GM23338 (cell line): ENCODE measurements at regions not wholly inside any gene's neighbourhood (a gene's known extent, or its start where the extent isn't known, plus 50 kb on each side); places are given as distances from the start of the nearest gene placed in this dataset.

Source experiments
- ATAC-seq: fragments of 200-7000 bp; cut with Tn5 transposase; 3 replicates; pipeline ENCODE4 v1.9.1; 2020
- DNase-seq: peaks from one replicate; pipeline ENCODE4 v3.0.0-alpha.2; 2015; ENCODE audit warnings: low spot score
- H2AFZ ChIP-seq: fragments of 200-600 bp; sonication (generic); 2 replicates; pipeline ENCODE4 v1.8.0; 2016; ENCODE audit warnings: antibody characterized with exemption, mild to moderate bottlenecking, moderate library complexity
- H3F3A ChIP-seq: fragments of 200-600 bp; sonication (generic); replicated peaks from 2 replicates; pipeline ENCODE4 v1.8.0; 2017; ENCODE audit warnings: antibody characterized with exemption, mixed run types, low read depth
- H3K27ac ChIP-seq: fragments of 200-600 bp; sonication (generic); 2 replicates; pipeline ENCODE4 v1.6.1; 2016; ENCODE audit warnings: low read depth
- H3K27me3 ChIP-seq: fragments of 200-600 bp; sonication (generic); 2 replicates; pipeline ENCODE4 v1.8.0; 2016; ENCODE audit warnings: mild to moderate bottlenecking, mixed run types, moderate library complexity; ENCODE audit not compliant: insufficient read depth
- H3K36me3 ChIP-seq: fragments of 200-600 bp; sonication (generic); 2 replicates; pipeline ENCODE4 v1.8.0; 2016; ENCODE audit warnings: mild to moderate bottlenecking; ENCODE audit not compliant: insufficient read depth
- H3K4me1 ChIP-seq: fragments of 200-600 bp; sonication (generic); 2 replicates; pipeline ENCODE4 v1.8.0; 2016; ENCODE audit warnings: mild to moderate bottlenecking, moderate library complexity; ENCODE audit not compliant: insufficient read depth
- H3K4me2 ChIP-seq: fragments of 200-600 bp; sonication (generic); 2 replicates; pipeline ENCODE4 v1.7.1; 2017; ENCODE audit warnings: mixed run types
- H3K4me3 ChIP-seq: fragments of 200-600 bp; sonication (generic); 2 replicates; pipeline ENCODE4 v1.6.1; 2016; ENCODE audit warnings: mixed run types
- H3K79me2 ChIP-seq: fragments of 200-600 bp; sonication (generic); replicated peaks from 2 replicates; pipeline ENCODE4 v1.8.0; 2017; ENCODE audit warnings: mild to moderate bottlenecking; ENCODE audit not compliant: insufficient read depth
- H3K9me2 ChIP-seq: fragments of 200-600 bp; sonication (generic); 2 replicates; pipeline ENCODE4 v1.8.0; 2017; ENCODE audit not compliant: insufficient read depth
- H4K20me1 ChIP-seq: fragments of 200-600 bp; sonication (generic); replicated peaks from 2 replicates; pipeline ENCODE4 v1.8.0; 2017; ENCODE audit warnings: mild to moderate bottlenecking; ENCODE audit not compliant: insufficient read depth
- H3K27ac Mint-ChIP-seq: 2 replicates; pipeline ENCODE4 v1.8.0; 2020; ENCODE audit warnings: inconsistent platforms, mild to moderate bottlenecking, moderate library complexity, mixed read lengths
- H3K27me3 Mint-ChIP-seq: 3 replicates; pipeline ENCODE4 v1.8.0; 2022; ENCODE audit warnings: low read depth, mild to moderate bottlenecking, moderate library complexity, mixed read lengths, inconsistent platforms; ENCODE audit not compliant: insufficient read depth, poor library complexity
- H3K36me3 Mint-ChIP-seq: 3 replicates; pipeline ENCODE4 v1.8.0; 2021; ENCODE audit warnings: low read depth, mild to moderate bottlenecking, inconsistent platforms, moderate library complexity, mixed read lengths
- H3K4me1 Mint-ChIP-seq: 3 replicates; pipeline ENCODE4 v1.8.0; 2020; ENCODE audit warnings: mild to moderate bottlenecking, inconsistent platforms, mixed read lengths
- H3K4me3 Mint-ChIP-seq: 3 replicates; pipeline ENCODE4 v1.8.0; 2021; ENCODE audit warnings: moderate library complexity, mild to moderate bottlenecking, inconsistent platforms, mixed read lengths
- H3K9me3 Mint-ChIP-seq: 3 replicates; pipeline ENCODE4 v1.8.0; 2020; ENCODE audit warnings: moderate library complexity, mild to moderate bottlenecking, inconsistent platforms, mixed read lengths
- CREB1 ChIP-seq: fragments of 250-450 bp; sonication (Bioruptor Pico); IDR thresholded peaks from 2 replicates; pipeline ENCODE4 v1.5.0; 2020; ENCODE audit warnings: low read depth, mild to moderate bottlenecking, moderate library complexity
- CTCF ChIP-seq, 2 experiments: fragments of 200-600 bp in 1 of 2; sonication (generic) in 1 of 2; conservative IDR thresholded peaks; 2 replicates each; pipeline versions ENCODE4 v1.5.1 to v1.6.1; 2016 to 2017; ENCODE audit warnings: antibody characterized with exemption in 2 of 2, low read depth in 2 of 2, mild to moderate bottlenecking in 2 of 2, moderate library complexity in 1 of 2
- EZH2phosphoT487 ChIP-seq: fragments of 200-600 bp; sonication (generic); IDR thresholded peaks from one replicate; pipeline ENCODE4 v1.8.1; 2018; ENCODE audit warnings: antibody characterized with exemption; ENCODE audit not compliant: unreplicated experiment
- NANOG ChIP-seq: IDR thresholded peaks from 2 replicates; pipeline ENCODE4 v1.6.1; 2016; ENCODE audit warnings: antibody characterized with exemption, borderline replicate concordance
- POLR2AphosphoS5 ChIP-seq: IDR thresholded peaks from 2 replicates; pipeline ENCODE4 v1.6.1; 2016; ENCODE audit warnings: antibody characterized with exemption, low read depth
- REST ChIP-seq: IDR thresholded peaks from one replicate; pipeline ENCODE4 v1.6.1; 2018; ENCODE audit warnings: antibody characterized with exemption; ENCODE audit not compliant: unreplicated experiment
- STAT1 ChIP-seq: IDR thresholded peaks from one replicate; pipeline ENCODE4 v1.6.1; 2016; ENCODE audit warnings: antibody characterized with exemption; ENCODE audit not compliant: unreplicated experiment
- ZNF462 ChIP-seq: fragments of 250-450 bp; sonication (Bioruptor Pico); IDR thresholded peaks from 2 replicates; pipeline ENCODE4 v1.5.0; 2020; ENCODE audit warnings: mild to moderate bottlenecking, moderate library complexity

- Mint-ChIP-seq H3K4me3 (peak overlapping the region; percentile 63), H3K27me3 (peaks cover 14% of the 10 kb centered on the region), H3K36me3 (no peaks in the 10 kb centered on the region; the same call in 2 of the 3 replicates), H3K4me1 (peaks cover 90% of the 10 kb centered on the region), H3K9me3 (no peaks in the 10 kb centered on the region), H3K27ac (peak overlapping the region; percentile 96)
- peak; percentile 77 for DNase-seq
- Histone ChIP-seq H3K4me1 (peaks cover 82% of the 10 kb centered on the region), H2AFZ (no peak overlapping the region), H3K27ac (peak overlapping the region; percentile 98), H4K20me1 (no peaks in the 10 kb centered on the region), H3K27me3 (no peaks in the 10 kb centered on the region), H3K9me2 (no peaks in the 10 kb centered on the region), H3K79me2 (no peaks in the 10 kb centered on the region), H3K4me3 (peak overlapping the region; percentile 26), H3K4me2 (peak overlapping the region; percentile 69), H3F3A (0 out of 2 replicates have a peak, but pooled peaks cover 4% of the 10 kb centered on the region), H3K36me3 (no peaks in the 10 kb centered on the region)
- no peak for ATAC-seq
- TF ChIP-seq CREB1 (CRISPR knock-in tag) (no peak), REST (no peak), POLR2AphosphoS5 (peak; percentile 29; the same call in 1 of the 2 replicates), NANOG (peak; percentile 91), STAT1 (no peak), ZNF462 (CRISPR knock-in tag) (no peak), CTCF (conservative IDR thresholded peaks at IDR 0.05; ENCODE audit: low read depth in 2 of 2) (no peak; a peak in 1 of 4 replicates), EZH2phosphoT487 (no peak)
Measured at GRCh38 chr13:99689955-99690354, 188.7 kb downstream of the TM9SF2 start.
